SH-SY5Y (cell line): ENCODE measurements at regions not wholly inside any gene's neighbourhood (a gene's known extent, or its start where the extent isn't known, plus 50 kb on each side); places are given as distances from the start of the nearest gene placed in this dataset.

ENCODE experiments used
- GATA2 ChIP-seq: IDR thresholded peaks from 2 replicates; pipeline ENCODE4 v1.6.1; 2011; ENCODE audit warnings: mild to moderate bottlenecking, low read depth, low read length
- GATA3 ChIP-seq: IDR thresholded peaks from 2 replicates; pipeline ENCODE4 v1.6.1; 2011; ENCODE audit warnings: low read depth, mild to moderate bottlenecking, low read length, moderate library complexity

GRCh38 chr7:39880556-39880955, 69.5 kb upstream of the CDK13 start:
- TF ChIP-seq GATA2 (no peak), GATA3 (no peak)
